Right hindlimb (tissue), 1 donor: ENCODE measurements at regions not wholly inside any gene's neighbourhood (a gene's known extent, or its start where the extent isn't known, plus 50 kb on each side); places are given as distances from the start of the nearest gene placed in this dataset.
A peak's percentile ranks its signal among the peaks of the same experiment; 100 is the strongest.
"Not testable (repeated sequence)": the region's sequence is repeated elsewhere in the genome, so short reads cannot be mapped to it uniquely, and the experiment has no call there.

Experiments
- DNase-seq: peaks from one replicate; pipeline ENCODE4 v3.0.0-alpha.2; 2018

GRCh38 chr7:42673951-42674350 is 237.9 kb downstream of the C7orf25 start:
- DNase-seq: no peak

GRCh38 chr7:42672339-42672999 is 239.4 kb downstream of the C7orf25 start:
- DNase-seq: no peak

- no peak for DNase-seq
Observed at GRCh38 chr7:42671627-42672026, 240.2 kb downstream of the C7orf25 start.

GRCh38 chr7:42666994-42667393 is 244.9 kb downstream of the C7orf25 start:
- DNase-seq: no peak

GRCh38 chr7:42662862-42663261 is 249.0 kb downstream of the C7orf25 start:
- DNase-seq: no peak

- no peak for DNase-seq
Observed at GRCh38 chr7:42661312-42661711, 250.6 kb downstream of the C7orf25 start.

GRCh38 chr7:42650701-42651100 is 261.2 kb downstream of the C7orf25 start:
- DNase-seq: no peak

GRCh38 chr7:42650171-42650570 is 261.7 kb downstream of the C7orf25 start:
- no peak for DNase-seq

- DNase-seq: no peak
Observed at GRCh38 chr7:42645906-42646305, 266.0 kb downstream of the C7orf25 start.

GRCh38 chr7:42642699-42643098 is 269.2 kb downstream of the C7orf25 start:
- DNase-seq: no peak

- no peak for DNase-seq
Observed at GRCh38 chr7:42639930-42640329, 271.9 kb downstream of the C7orf25 start.

GRCh38 chr7:42636380-42636779 is 275.5 kb downstream of the C7orf25 start:
- DNase-seq: not testable (repeated sequence)

GRCh38 chr7:42628054-42628453 is 283.8 kb downstream of the C7orf25 start:
- DNase-seq: peak; percentile 38

- DNase-seq: peak; percentile 45
Observed at GRCh38 chr7:42627626-42628025, 284.2 kb downstream of the C7orf25 start.

GRCh38 chr7:42627101-42627500 is 284.8 kb downstream of the C7orf25 start:
- DNase-seq: peak; percentile 50

GRCh38 chr7:42625421-42625820 is 286.4 kb downstream of the C7orf25 start:
- DNase-seq: no peak

- no peak for DNase-seq
Observed at GRCh38 chr7:42624471-42624870, 287.4 kb downstream of the C7orf25 start.

GRCh38 chr7:42621543-42622219 is 290.2 kb downstream of the C7orf25 start:
- DNase-seq: no peak

- DNase-seq: no peak
Observed at GRCh38 chr7:42618651-42619360, 293.1 kb downstream of the C7orf25 start.

GRCh38 chr7:42617806-42618457 is 293.9 kb downstream of the C7orf25 start:
- DNase-seq: peak; percentile 76

GRCh38 chr7:42617071-42617765 is 294.7 kb downstream of the C7orf25 start:
- no peak for DNase-seq

GRCh38 chr7:42614636-42615035 is 297.2 kb downstream of the C7orf25 start:
- DNase-seq: no peak

- DNase-seq: no peak
Observed at GRCh38 chr7:42611961-42612360, 299.9 kb downstream of the C7orf25 start.
